GM20431 (cell line): ENCODE measurements at regions not wholly inside any gene's neighbourhood (a gene's known extent, or its start where the extent isn't known, plus 50 kb on each side); places are given as distances from the start of the nearest gene placed in this dataset.
"Not testable (repeated sequence)": the region's sequence is repeated elsewhere in the genome, so short reads cannot be mapped to it uniquely, and the experiment has no call there.

Experiments
- in situ Hi-C: fragments of 300-500 bp; cut with MseI, MboI; formaldehyde crosslinking; loops from one replicate; pipeline ENCODE4 v1.15.0; 2020; ENCODE audit warnings: low sequenced_read_pairs; ENCODE audit not compliant: unreplicated experiment

- in situ Hi-C loops: no loop called here
These were observed 123.3 kb upstream of the BTG1 start for GRCh38 chr12:92268946-92269345.

GRCh38 chr12:92261692-92262091 is 116.0 kb upstream of the BTG1 start:
- in situ Hi-C loops: no loop called here

- in situ Hi-C loops: no loop called here
These were observed 115.4 kb upstream of the BTG1 start for GRCh38 chr12:92261071-92261470.

- in situ Hi-C loops: no loop called here
These were observed 114.1 kb upstream of the BTG1 start for GRCh38 chr12:92259696-92260251.

GRCh38 chr12:92259291-92259690 is 113.6 kb upstream of the BTG1 start:
- in situ Hi-C loops: no loop called here

GRCh38 chr12:92257261-92257660 is 111.6 kb upstream of the BTG1 start:
- in situ Hi-C loops: no loop called here

- in situ Hi-C loops: no loop called here
These were observed 110.1 kb upstream of the BTG1 start for GRCh38 chr12:92255741-92256140.

- in situ Hi-C loops: no loop called here
These were observed 107.7 kb upstream of the BTG1 start for GRCh38 chr12:92253301-92253700.

GRCh38 chr12:92248977-92249376 is 103.3 kb upstream of the BTG1 start:
- in situ Hi-C loops: no loop called here

GRCh38 chr12:92244036-92244435 is 98.4 kb upstream of the BTG1 start:
- in situ Hi-C loops: no loop called here

GRCh38 chr12:92242907-92243306 is 97.3 kb upstream of the BTG1 start:
- in situ Hi-C loops: no loop called here

- in situ Hi-C loops: no loop called here
These were observed 92.3 kb upstream of the BTG1 start for GRCh38 chr12:92237762-92238523.

GRCh38 chr12:92237262-92237661 is 91.6 kb upstream of the BTG1 start:
- in situ Hi-C loops: no loop called here

- in situ Hi-C loops: no loop called here
These were observed 90.2 kb upstream of the BTG1 start for GRCh38 chr12:92235703-92236472.

GRCh38 chr12:92234533-92234932 is 88.9 kb upstream of the BTG1 start:
- in situ Hi-C loops: no loop called here

- in situ Hi-C loops: no loop called here
These were observed 87.8 kb upstream of the BTG1 start for GRCh38 chr12:92233346-92234015.

- in situ Hi-C loops: not testable (repeated sequence)
These were observed 86.8 kb upstream of the BTG1 start for GRCh38 chr12:92232371-92232932.

GRCh38 chr12:92231945-92232344 is 86.3 kb upstream of the BTG1 start:
- in situ Hi-C loops: not testable (repeated sequence)

- in situ Hi-C loops: not testable (repeated sequence)
These were observed 85.9 kb upstream of the BTG1 start for GRCh38 chr12:92231532-92231931.

GRCh38 chr12:92229381-92229780 is 83.7 kb upstream of the BTG1 start:
- in situ Hi-C loops: no loop called here
